Heart left ventricle (tissue), 16 donors: ENCODE measurements at regions not wholly inside any gene's neighbourhood (a gene's known extent, or its start where the extent isn't known, plus 50 kb on each side); places are given as distances from the start of the nearest gene placed in this dataset.

Experiments used
- ATAC-seq, 4 donors: fragments of 200-7000 bp; cut with Tn5 transposase; one replicate each; pipeline ENCODE4 v1.9.1; 2020 to 2022; ENCODE audit warnings: moderate library complexity in 4 of 4, mild to moderate bottlenecking in 3 of 4, moderate number of reproducible peaks in 1 of 4
- DNase-seq, 5 donors: peaks; one replicate each; pipeline ENCODE4 v3.0.0-alpha.2; 2020
- H3K27ac ChIP-seq, 12 donors: fragments of 200-600 bp; sonication (generic) in 4 of 12; one replicate each; pipeline versions ENCODE4 v1.5.0 to v1.8.0; 2016 to 2022; ENCODE audit warnings: mild to moderate bottlenecking in 2 of 12
- H3K27me3 ChIP-seq, 9 donors: fragments of 200-600 bp; sonication (generic) in 2 of 9; one replicate each; pipeline versions ENCODE4 v1.5.1 to v1.8.0; 2016 to 2022; ENCODE audit warnings: mild to moderate bottlenecking in 3 of 9
- H3K36me3 ChIP-seq, 9 donors: fragments of 200-600 bp; sonication (generic) in 2 of 9; one replicate each; pipeline versions ENCODE4 v1.5.0 to v1.8.0; 2018 to 2022; ENCODE audit warnings: mild to moderate bottlenecking in 2 of 9
- H3K4me1 ChIP-seq, 12 donors: fragments of 200-600 bp; sonication (generic) in 4 of 12; one replicate each; pipeline versions ENCODE4 v1.5.0 to v1.8.0; 2016 to 2022; ENCODE audit warnings: mild to moderate bottlenecking in 3 of 12
- H3K4me3 ChIP-seq, 12 donors: fragments of 200-600 bp; sonication (generic) in 4 of 12; one replicate each; pipeline versions ENCODE4 v1.5.0 to v1.8.0; 2017 to 2022; ENCODE audit warnings: mild to moderate bottlenecking in 9 of 12, moderate library complexity in 4 of 12
- H3K9me3 ChIP-seq, 12 donors: fragments of 200-600 bp; sonication (generic) in 4 of 12; one replicate each; pipeline versions ENCODE4 v1.5.0 to v1.8.0; 2016 to 2022; ENCODE audit warnings: mild to moderate bottlenecking in 1 of 12
- CTCF ChIP-seq, 12 donors: fragments of 200-600 bp; sonication (generic) in 4 of 12; IDR thresholded peaks; one replicate each; pipeline versions ENCODE4 v1.5.0 to v1.8.0; 2018 to 2022; ENCODE audit warnings: antibody characterized with exemption in 12 of 12, mild to moderate bottlenecking in 5 of 12
- POLR2A ChIP-seq, 2 donors: fragments of 450-650 bp; IDR thresholded peaks; one replicate each; pipeline ENCODE4 v1.6.1; 2017; ENCODE audit warnings: antibody characterized with exemption in 2 of 2, mild to moderate bottlenecking in 2 of 2, moderate library complexity in 2 of 2
- WGBS, 4 donors: extraction: QIAGEN DNeasy Blood & Tissue Kit in 2 of 4; methylation state at CpG; one replicate each; pipeline versions ENCODE4 v1.1.5 to v1.1.7; 2013 to 2018; 5-methylcytosine and 5-hydroxymethylcytosine counted together
- intact Hi-C, 10 donors: fragments of 100-400 bp; cut with DNase I; formaldehyde crosslinking; loops; one replicate each; pipeline versions ENCODE4 v1.11.1 to v1.14.2; 2022
- donor health status: ischemic (EF 13 %, LVEDD 7.1; RV severe dilation, severe dysfunction).
- donor health status: healthy with polysubstance abuse.
- donor health status: DM: no; HTN: yes; CAD: no.
- donor health status: DM: no; HTN: no; CAD: no.
- donor health status: ischemic (EF 25% LVEDD 6.9; RV normal size, moderate dysfunction).
- donor health status: ischemic (EF 25% LVEDD 5.7; RV mildly dilated, moderate dysfunction).
- donor health status: healthy.
- donor health status: DM: yes; HTN: yes; CAD: no.
- donor health status: ischemic (EF 35%, LVEDD 5.7; RV mildly dilated, moderate dysfunction).
- donor health status: nonischemic (EF 11% LVEDD 7.7; RV severe dilation, severe dysfunction).
- donor health status: DM: yes; HTN: yes; CAD: no.
- donor health status: PGD.
- donor health status: ischemic (EF 29% LVEDD 5.4; RV normal size, mild dysfunction).
- donor health status: nonischemic (EF 23%, LVEDD 6.1; RV moderate dilation, normal function).

DNA sequence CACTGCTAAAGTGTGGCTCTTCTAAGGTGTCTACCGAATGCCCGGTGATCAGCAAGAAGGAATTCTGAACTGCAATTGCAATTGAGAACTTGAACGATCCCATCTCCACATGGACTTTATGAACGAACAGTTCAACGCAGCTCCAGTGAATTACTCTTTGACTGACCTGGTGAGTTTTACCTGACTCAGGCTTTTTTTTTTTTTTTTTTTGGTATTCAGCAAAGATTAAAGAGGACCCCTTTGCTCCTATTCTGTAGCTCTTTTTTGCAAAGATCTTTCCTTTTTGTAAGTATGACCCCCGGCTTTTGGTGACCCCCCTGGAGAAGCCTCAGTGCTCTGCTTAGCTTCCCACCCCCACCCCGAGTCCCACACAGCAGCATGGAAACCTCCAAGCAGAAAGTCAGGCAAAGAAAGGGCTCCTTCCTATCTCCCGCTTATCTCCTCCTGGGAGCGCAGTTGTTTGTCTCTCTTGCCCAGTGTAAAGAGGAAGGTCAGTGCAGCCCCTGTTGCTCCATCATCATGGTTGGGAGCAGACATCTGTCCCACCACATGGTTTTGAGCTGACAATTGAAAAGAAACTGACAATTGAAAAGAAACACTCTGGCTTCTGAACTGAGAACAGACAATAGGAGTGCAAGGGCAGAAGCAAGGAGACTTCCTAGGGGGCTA, 72.1 kb upstream of the DIO3 start:
- H3K9me3 ChIP-seq, result peaks cover 0 to 40% (median 10%) of the 10 kb centered on the region in 12 donors
- TF ChIP-seq POLR2A (IDR thresholded peaks at IDR 0.05) (no peak), CTCF (IDR thresholded peaks at IDR 0.05) (no peak)
- H3K4me3 ChIP-seq, result no peak overlapping the region
- no peak overlapping the region for H3K27ac ChIP-seq
- no peaks in the 10 kb centered on the region for H3K4me1 ChIP-seq
- H3K36me3 ChIP-seq, result no peaks in the 10 kb centered on the region
- ATAC-seq, result no peak
- DNase-seq, result no peak
- H3K27me3 ChIP-seq, result peaks cover 0 to 27% (median 4%) of the 10 kb centered on the region in 9 donors
- intact Hi-C loops, result no loop called here
- WGBS, 4 donors, result 70 to 85% (median 74%) methylated on average over 9 of the region's 9 CpGs

- ATAC-seq (no peak), DNase-seq (peak in 1 of 5 donors; percentile 6)
- no peaks in the 10 kb centered on the region for H3K4me1 ChIP-seq
- TF ChIP-seq POLR2A (IDR thresholded peaks at IDR 0.05) (no peak), CTCF (IDR thresholded peaks at IDR 0.05) (no peak)
- peaks cover 0 to 30% (median 9%) of the 10 kb centered on the region in 12 donors for H3K9me3 ChIP-seq
- H3K36me3 ChIP-seq, result no peaks in the 10 kb centered on the region
- intact Hi-C loops, result no loop called here
- H3K27me3 ChIP-seq, result peaks cover 0 to 35% (median 4%) of the 10 kb centered on the region in 9 donors
- H3K4me3 ChIP-seq, result no peak overlapping the region
- no peak overlapping the region for H3K27ac ChIP-seq
- 80 to 87% (median 84%) methylated on average over 9 of the region's 9 CpGs for WGBS, 4 donors
Observed at GRCh38 chr14:101490771-101491170, 70.5 kb upstream of the DIO3 start.

DNA sequence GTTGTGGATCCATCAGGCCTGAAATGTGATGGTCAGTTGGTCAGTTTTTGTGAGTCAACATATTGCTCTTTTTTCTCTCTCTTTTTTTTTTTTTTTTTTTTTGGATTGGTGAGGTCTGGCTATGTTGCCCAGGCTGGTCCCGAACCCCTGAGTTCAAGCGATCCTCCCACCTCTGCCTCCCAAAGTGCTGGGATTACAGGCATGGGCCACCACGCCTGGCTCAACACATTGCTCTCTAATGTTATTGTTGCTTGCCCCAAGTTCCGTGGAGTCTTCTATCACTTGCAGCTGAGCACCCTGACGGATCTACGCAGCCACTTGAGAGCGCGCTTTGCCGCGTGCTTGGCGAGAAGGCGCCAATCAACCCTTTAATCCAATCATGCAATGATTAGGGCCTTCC, 69.5 kb upstream of the DIO3 start:
- intact Hi-C loops, result no loop called here
- WGBS, 4 donors, result 62 to 86% (median 72%) methylated on average over 12 of the region's 12 CpGs
- H3K27me3 ChIP-seq, result peaks cover 0 to 45% (median 9%) of the 10 kb centered on the region in 9 donors
- peaks cover 0 to 19% (median 1%) of the 10 kb centered on the region in 12 donors for H3K9me3 ChIP-seq
- no peak for TF ChIP-seq POLR2A (IDR thresholded peaks at IDR 0.05)
- no peak for TF ChIP-seq CTCF (IDR thresholded peaks at IDR 0.05)
- peak in 1 of 5 donors; percentile 5 for DNase-seq
- no peak overlapping the region for H3K4me3 ChIP-seq
- no peaks in the 10 kb centered on the region for H3K36me3 ChIP-seq
- no peak for ATAC-seq
- H3K4me1 ChIP-seq, result no peaks in the 10 kb centered on the region
- H3K27ac ChIP-seq, result no peak overlapping the region

DNA sequence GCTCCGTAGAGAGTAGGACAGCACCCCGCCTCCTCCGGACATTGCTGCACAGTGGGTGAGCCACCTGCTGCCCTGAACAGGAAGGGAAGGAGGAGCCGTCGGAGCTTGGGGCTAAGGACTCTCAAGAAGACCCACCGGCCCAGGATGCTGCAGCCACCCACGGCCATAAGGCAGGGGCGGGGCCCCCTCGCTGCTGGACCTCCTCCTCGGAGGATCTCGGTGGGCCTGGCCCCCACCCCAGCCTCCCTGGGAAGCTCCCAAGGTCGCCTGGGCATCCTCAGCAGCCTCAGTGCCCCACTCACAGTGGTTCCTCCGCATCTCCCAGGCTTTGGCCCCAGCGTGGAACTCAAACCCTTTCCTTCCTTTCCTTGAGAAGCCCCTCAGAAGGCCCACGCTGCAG, 68.6 kb upstream of the DIO3 start:
- 60 to 77% (median 64%) methylated on average over 10 to 15 of the region's 15 CpGs for WGBS, 4 donors
- DNase-seq, result peak in 2 of 5 donors; percentile 9 to 54
- TF ChIP-seq CTCF (IDR thresholded peaks at IDR 0.05) (no peak), POLR2A (IDR thresholded peaks at IDR 0.05) (no peak)
- peaks cover 0 to 10% (median 0%) of the 10 kb centered on the region in 12 donors for H3K9me3 ChIP-seq
- H3K4me3 ChIP-seq, result no peak overlapping the region
- ATAC-seq, result no peak
- peaks cover 0 to 52% (median 9%) of the 10 kb centered on the region in 9 donors for H3K27me3 ChIP-seq
- no peaks in the 10 kb centered on the region for H3K36me3 ChIP-seq
- no peak overlapping the region for H3K27ac ChIP-seq
- H3K4me1 ChIP-seq, result no peaks in the 10 kb centered on the region
- intact Hi-C loops, result no loop called here
